HG03558 (cell line): ENCODE measurements at regions not wholly inside any gene's neighbourhood (a gene's known extent, or its start where the extent isn't known, plus 50 kb on each side); places are given as distances from the start of the nearest gene placed in this dataset.
A peak's percentile ranks its signal among the peaks of the same experiment; 100 is the strongest.
"Not testable (repeated sequence)": the region's sequence is repeated elsewhere in the genome, so short reads cannot be mapped to it uniquely, and the experiment has no call there.

ENCODE experiments used
- ATAC-seq: cut with Tn5 transposase; IDR thresholded peaks from one replicate; pipeline ENCODE4 v1.9.1; 2021; ENCODE audit warnings: moderate number of reproducible peaks; ENCODE audit not compliant: unreplicated experiment; ENCODE audit errors: extremely low read depth

DNA sequence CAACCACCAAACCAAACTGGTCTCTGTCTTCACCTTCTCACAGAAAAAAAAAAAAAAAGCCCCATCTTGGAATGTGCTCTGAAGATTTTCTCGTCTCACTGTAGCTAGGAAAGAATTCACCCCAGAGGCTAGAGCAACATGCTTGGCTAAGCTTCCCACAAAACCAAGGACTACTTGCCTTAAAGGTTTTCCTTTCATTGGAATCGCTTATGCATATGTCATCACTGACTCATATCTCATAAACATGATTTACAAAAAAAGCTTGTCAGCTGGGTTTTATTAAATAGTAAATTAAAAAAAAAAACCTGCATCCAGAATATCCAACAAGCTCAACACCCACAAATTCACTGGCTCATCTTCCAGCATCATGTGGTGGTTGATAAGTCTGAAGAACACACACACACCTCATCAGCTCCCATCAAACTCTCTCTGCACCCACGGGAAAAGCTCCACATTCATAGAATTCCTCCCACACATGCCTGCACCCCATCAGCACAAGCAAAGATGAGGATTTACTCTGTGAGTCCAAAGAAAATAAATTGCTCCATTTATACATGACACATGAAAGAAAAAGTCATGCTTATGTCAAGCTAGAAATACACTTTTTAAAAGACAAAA lies 182.0 kb upstream of the TRIB2 start:
- ATAC-seq: no peak

DNA sequence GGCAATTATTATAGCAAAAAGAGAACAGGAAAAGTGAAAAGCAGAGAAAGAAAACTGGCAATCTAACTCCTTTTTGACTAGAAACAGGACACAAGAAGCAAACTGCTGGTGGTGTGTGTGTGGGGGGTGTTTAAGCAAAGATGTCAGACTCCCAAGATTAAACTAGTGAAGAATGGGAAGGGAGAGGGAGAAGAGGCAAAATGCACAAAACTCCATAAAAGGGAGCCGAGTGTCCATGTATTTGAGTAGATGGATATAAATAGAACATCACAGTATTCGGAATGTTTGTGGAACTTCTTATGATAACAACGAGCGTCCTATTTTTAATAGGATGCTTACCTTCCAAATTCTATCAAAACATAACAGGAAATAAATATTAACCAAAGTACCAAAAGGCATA lies 179.8 kb upstream of the TRIB2 start:
- ATAC-seq: no peak

DNA sequence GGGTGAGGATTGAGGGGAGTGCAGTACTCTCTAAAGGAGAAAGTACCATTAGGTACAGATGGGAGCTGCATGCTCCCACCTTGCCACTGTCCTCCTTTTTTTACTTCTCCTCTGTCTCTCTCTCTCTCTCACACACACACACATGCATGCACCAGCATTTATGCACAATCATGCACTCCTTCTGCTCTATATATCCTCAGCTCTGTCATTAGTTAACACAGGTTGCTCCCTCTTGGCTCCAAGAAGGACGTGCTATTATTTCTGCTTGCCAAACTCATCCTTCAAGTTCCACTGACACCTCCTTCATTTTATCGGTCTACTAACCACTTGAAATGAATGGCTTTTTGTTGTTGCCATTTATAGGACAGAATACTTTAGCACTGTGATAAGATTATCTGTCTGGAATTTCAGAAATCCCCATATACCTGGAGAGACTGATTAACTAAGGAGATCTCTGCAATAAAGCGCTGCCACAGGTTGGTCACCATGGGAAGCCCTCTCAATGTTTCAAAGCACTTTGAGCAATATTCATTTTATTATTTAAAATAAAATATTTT lies 178.5 kb upstream of the TRIB2 start:
- no peak for ATAC-seq

DNA sequence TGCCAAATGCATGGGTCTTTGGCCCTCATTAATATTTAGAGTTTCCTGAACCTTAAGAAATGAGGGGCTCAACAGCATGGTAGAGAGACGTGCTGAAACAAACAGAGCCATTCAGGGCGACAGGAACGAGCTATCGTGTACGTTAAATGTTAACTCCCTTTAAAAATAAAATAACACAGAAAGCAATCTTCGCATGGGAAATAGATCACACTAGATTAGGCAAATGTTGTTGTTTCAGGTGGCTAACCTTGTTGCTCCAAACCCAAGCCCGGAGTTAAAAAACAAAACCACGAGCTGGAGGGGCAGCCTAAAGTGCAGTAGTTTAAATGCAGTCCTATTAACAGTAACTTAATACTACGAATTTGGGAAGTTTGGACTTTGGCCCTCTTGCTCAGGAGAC lies 177.4 kb upstream of the TRIB2 start:
- ATAC-seq: no peak

DNA sequence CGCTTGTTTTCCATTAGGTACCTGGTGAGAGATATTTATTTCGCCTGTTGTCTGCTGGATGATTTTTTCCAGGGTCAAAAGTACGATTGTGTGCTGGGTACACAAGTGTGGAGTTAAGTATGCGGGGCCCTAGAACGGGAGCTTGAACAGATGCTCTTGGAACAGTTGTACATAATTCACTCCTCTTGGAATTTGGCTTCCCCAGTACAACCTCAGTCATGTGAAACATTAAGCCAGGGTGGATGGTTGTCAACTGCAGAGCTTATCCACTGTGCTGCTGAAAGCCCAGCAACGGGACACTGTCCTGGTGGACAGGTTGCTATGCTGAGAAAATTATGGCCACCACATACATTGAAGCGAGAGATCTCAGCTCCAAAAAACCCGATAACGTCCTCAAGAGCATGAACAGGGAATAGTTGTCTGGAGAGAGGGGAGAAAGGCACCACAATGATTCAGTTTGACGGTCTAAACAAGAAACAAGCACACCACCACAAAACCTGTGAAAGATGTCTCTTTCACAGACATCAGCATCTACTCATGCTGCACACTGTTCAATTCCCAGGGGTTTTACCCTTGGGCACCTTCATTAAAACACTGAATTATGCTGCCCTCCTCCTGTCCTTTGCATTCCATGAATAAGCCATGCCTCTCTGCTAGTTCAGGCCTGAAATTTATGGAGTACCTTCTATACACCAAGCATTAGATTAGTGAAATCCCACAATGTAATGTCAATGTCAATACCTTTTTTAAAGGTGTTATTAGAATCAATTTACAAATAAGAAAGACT lies 176.8 kb upstream of the TRIB2 start:
- no peak for ATAC-seq

DNA sequence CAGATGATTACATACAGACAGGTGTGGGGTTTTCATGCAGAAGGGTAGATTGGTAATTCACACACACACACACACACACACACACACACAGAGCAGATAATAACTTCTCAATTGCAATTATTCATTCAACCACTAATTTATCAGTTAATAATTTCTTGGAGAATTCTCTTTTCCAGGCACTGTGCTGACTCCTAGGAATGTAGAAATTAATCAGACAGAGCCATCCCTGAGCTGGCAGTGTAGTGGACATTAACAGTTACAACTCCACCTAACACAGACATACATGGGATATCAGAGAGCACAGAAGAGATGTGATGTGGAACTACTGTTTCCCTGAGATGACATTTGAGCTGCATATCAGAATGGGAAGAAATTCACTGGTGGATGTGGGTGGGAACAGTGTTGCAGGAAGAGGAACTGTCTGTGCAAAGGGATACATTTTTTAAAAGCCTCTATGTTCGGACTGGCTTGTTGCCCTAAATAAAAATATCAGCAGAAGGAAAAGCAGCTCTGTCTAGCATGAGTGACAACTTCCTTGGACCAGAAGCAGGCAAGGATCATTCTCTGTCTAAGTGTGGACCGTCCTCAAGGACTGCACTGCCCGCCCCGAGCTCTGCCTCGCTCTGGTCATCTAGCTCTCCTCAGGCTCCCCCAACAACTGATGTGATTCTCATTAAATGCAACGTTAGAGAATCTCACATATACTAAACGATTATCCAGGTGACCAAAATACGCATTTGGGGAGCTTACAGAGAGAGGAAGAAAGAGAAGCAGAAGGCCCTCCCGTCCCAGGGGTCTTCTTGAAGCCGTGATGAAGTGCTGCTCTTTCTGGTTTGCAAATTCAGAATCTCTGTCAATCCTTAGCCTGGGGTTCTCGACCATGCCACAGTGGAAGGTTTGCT lies 173.4 kb upstream of the TRIB2 start:
- no peak for ATAC-seq

DNA sequence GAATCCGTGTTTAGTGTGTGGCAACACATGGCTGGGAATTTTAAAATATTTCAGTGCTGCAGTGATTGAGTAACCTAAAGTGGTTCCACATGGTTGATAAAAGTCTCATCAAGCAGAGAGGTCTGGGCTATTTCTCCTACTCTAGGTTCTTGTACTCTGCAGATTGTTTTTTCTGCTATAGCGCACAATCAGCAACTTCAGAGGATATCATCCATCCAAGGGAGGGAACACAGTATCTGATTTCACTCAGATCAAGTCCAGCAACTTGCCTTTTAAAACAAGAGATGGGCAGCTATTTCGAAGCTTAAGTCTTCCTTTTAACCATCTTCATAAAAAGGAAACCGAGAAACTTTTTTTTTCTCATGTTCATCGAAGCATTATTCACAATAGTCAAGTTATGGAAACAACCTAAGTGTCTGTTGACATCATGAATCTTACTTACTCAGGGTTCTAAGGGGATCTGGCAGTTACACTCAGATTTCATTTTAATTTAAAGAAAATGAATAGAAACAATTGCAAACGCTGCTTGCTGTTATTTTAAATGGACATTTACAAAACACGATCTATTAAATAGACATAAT lies 172.7 kb upstream of the TRIB2 start:
- ATAC-seq: peak; percentile 96

DNA sequence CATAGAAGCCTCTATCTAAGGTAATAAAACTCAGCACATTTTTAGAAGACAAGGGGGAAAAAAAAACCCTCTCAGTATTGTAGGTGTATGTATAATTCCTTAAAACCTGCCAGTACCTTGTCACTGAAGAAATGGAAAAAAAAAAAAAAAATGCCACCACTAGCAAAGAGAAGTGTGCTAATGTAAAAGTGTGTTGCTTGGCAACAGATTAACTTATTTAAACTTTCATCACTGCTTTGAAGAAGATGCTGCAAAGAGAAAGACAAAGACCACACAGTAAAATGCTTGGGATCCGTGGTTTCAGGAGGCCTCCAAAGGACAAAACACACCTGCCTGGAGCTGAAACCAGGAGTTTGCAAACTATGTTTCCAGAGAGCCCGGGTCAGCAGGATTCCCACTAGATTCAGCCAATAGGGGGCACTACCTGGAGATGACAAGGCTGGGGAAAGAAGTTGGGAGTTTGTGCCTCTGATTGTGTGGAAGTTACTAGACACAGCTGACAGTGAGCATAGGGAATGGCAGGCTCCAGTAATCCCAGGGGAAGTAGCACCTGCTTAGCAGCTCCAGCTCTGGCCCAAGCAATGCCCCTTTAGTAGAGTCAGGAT lies 169.1 kb upstream of the TRIB2 start:
- ATAC-seq: no peak

DNA sequence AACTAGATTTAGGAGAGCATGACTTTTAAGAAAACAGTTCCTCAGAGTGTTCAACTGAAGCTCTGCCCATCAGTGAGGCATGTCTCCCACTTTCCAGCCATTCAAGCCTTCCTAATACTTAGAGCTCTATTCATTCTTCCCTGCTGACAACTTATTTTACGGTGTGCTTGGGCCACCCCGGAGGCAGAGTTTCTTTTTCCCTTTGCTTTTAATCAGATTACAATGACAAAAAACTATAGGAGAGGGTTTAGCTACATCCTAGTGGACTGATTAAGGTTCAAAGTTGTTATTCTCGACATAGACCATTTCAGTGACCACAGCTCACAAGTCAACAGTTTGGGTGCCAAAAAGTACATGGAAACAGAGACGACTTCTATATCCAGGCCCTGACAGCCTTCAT lies 167.8 kb upstream of the TRIB2 start:
- no peak for ATAC-seq

DNA sequence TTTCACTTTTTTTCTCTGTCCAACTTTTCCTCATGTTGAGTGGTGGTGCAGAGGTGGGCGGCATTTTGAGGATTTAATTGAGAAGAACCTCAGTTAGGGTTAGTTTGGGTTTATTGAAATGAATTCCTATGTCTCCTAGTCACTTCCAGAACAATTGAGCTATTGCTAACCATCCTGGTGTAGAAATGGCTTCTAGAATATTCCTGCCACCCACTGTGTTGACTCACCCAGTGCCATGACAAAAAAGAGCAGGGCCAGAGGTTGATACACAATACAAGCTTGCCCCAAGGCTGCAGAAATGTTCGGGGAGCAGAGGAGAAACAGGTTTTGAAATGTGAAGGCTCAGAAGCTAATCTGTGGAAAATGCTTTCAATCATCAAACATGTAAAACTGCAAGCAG lies 167.1 kb upstream of the TRIB2 start:
- no peak for ATAC-seq

DNA sequence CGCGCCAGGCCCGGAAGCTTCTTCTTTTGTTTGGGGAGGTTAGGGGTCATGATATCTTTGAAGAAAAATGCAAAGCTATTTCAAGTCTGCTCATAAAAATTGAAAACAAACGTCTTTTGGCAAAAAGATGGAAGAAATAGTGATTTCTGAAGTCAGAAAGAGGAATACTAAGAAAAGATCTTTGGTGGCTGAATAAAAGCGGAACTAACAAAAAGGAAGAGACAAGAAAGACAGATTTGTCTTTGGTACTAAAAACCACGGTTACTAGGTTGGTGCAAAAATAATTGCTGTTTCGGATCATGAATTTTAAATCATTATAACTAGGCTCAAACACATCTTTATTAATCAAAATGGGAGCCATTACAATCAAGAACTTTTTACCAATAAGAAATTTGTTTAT lies 164.6 kb upstream of the TRIB2 start:
- no peak for ATAC-seq

DNA sequence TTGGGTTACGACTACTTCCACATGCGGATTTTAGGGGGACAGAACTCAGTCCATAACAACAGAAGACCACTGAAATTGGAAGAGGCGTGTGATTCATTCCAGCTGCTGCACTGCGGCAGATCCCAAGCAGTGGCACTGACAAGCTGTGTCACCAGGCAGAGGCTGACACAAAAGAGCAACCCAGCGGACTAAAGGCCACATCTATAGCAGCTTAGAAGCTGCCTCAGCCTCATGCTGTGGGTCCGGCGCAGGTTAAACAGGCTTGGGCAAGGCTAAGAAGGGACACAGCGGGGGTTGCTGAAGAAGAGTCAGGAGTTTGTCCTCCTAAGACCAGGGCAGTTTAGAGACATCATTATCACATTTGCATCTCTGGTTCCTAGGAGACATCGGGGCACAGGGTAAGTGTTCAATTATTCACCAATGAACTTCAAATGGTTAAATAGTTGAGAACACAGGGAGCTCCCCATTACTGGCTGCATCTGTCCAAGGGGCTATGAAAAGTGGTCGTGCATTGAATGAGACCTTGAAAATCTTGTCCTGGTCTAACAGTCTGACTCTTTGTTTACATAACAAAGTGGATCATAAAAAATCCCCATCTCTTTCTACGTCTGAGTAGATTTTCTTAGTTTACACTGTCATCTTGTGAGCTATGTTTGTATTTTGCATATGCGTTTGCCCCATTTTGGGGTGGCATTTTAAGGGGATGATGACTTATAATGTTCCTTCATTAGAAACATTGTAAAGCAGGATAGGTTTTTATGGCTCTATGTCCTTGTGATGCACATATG lies 162.3 kb upstream of the TRIB2 start:
- no peak for ATAC-seq

DNA sequence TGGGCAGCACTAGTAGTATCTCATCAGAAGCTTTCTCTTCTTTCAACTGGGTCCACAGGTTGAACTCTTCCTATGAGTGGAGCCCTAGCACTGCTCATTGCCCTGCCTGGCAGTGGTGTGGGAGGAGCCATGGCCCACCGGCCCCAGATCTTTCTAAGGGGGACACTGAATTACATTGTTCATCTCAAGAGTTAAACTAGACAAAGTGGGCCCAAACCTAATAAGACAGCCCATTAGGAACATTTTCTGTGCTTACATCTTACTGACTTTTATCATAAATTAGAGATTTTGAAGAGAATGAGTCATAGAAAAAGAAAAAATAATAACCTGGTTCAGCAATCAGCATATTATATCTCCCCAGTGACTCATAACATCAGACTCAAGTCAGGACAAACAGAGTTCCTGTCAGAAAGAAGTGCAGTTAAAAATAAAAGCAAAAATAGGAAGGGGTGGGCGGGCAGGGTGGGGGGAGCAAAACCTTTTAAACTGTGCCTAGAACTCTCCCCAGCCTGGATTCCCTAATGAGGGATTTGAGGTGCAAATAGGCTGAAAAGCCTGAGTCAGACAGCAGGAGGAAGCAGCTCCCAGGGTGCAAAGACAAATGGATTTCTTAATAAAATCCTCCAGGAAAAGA lies 161.6 kb upstream of the TRIB2 start:
- ATAC-seq: no peak

DNA sequence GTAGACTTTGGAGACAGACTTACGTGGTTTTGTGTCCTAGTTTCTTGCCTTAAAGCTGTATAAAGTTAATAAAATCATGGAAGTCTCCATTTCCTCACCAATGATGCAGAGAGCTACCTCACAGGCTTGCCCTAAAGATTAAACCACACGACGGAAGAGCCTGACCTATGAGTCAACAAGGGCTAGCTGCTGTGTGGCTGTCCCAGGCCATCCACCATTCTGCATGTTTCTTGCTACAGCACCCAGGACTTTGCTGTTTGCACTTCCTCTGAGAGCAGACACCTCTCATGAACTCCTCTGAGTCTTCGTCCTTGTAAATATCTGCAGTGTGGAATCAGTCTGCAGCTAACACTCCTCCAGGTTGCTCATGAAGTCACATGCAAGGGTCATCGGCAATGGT lies 160.0 kb upstream of the TRIB2 start:
- ATAC-seq: no peak

DNA sequence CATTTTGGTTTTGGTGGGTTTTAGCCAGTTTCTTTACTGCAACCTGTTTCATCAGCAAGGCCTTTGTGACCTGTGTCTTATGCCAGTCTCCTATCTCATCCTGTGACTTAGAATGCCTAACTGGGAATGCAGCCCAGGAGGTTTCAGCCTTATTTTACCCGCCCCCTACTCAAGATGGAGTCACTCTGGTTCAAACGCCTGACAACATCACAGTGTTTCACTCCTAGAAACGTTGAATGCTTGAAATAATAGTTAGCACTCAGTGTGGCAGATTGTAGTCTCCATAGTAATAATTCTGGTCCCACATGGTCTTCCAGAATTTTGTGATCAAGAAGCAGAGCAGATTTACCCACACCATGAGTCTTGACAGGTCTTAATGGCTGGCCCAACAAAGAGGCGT lies 159.0 kb upstream of the TRIB2 start:
- no peak for ATAC-seq

DNA sequence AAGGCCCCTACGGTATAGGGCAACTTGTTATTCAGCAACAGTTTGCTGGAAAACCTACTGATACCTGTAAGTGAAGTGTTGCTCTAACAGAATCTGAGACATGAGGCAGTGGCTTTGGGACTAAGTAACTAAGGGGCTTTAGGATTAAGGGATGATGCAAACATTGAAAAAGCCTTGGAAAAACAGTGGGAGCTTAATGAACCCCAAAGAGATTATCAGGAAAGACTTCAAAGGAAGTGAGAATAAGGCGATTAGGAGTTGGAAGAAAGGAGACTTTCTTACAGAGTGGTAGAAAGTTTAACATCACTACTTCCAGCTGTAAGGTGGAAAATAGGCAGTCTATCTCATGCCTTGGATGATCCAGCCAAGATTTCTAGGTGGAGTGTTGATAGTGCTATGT lies 158.2 kb upstream of the TRIB2 start:
- no peak for ATAC-seq

DNA sequence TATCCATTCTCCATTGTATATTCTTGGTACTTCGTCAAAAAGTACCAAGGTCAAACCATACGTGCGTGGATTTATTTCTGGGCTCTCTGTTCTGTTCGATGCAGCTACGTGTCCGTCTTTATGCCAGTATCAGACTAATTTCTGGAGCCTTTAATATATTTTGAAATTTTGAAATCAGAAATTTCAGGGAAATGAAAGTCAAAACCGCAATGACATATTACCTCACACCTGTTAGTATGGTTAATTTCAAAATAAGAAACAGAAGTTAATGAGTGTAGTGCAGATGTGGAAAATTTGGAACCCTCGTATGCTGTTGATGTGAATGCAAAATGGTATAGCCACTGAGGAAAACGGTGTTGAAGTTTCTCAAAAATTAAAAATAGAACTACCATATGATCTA lies 156.1 kb upstream of the TRIB2 start:
- no peak for ATAC-seq

DNA sequence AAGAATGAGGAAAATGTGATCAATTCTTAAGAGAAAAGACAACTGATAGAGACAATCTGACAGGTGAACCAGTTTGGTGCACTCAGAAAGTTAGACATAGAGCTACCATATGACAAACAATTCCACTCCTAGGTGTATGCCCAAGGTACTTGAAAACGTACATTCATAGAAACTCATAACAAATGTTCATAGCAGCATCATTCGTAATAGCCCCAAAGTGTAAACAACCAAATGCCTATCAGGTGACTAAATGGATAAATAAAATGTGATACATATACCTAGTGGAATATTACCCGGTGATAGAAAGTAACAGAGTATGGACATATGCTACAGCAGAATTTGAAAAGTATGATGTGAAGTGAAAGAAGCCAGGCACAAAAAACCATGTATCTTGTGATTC lies 149.3 kb upstream of the TRIB2 start:
- ATAC-seq: no peak

DNA sequence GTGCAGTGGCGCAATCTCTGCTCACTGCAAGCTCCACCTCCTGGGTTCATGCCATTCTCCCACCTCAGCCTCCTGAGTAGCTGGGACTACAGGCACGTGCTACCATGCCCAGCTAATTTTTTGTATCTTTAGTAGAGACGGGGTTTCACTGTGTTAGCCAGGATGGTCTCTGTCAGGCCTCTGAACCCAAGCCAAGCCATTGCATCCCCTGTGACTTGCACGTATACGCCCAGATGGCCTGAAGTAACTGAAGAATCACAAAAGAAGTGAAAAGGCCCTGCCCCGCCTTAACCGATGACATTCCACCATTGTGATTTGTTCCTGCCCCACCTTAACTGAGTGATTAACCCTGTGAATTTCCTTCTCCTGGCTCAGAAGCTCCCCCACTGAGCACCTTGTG lies 147.2 kb upstream of the TRIB2 start:
- not testable (repeated sequence) for ATAC-seq
